ENCODE measurements at regions not wholly inside any gene's neighbourhood (a gene's known extent, or its start where the extent isn't known, plus 50 kb on each side); places are given as distances from the start of the nearest gene placed in this dataset.

- Histone ChIP-seq H3K36me3 (replicated peaks in 1 of 2) (no peaks in the 10 kb centered on the region), H3K4me3 (no peak overlapping the region), H3K4me1 (replicated peaks in 1 of 2) (no peaks in the 10 kb centered on the region), H3K27me3 (no peaks in the 10 kb centered on the region), H3K27ac (no peak overlapping the region), H3K9me3 (replicated peaks in 1 of 3) (no peaks in the 10 kb centered on the region)
- TF ChIP-seq POLR2A (IDR thresholded peaks at IDR 0.05) = no peak
- no peak for TF ChIP-seq CTCF (IDR thresholded peaks at IDR 0.05)
- DNase-seq = no peak
- intact Hi-C loops (cut with DNase I) = no loop called here
These were observed 173.9 kb upstream of the TBL1XR1 start for GRCh38 chr3:177371146-177371545.

- no peak overlapping the region for H3K4me3 ChIP-seq
- 85 to 96% (median 90%) methylated on average over 2 of the region's 2 CpGs for WGBS, 4 donors
- intact Hi-C loops (cut with DNase I) = no loop called here
- H3K27ac ChIP-seq = no peak overlapping the region
- H3K9me3 ChIP-seq (replicated peaks in 1 of 3) = no peaks in the 10 kb centered on the region
- H3K27me3 ChIP-seq = no peaks in the 10 kb centered on the region
- no peaks in the 10 kb centered on the region for H3K4me1 ChIP-seq (replicated peaks in 1 of 2)
- DNase-seq = no peak
- H3K36me3 ChIP-seq (replicated peaks in 1 of 2) = no peaks in the 10 kb centered on the region
- no peak for TF ChIP-seq CTCF (IDR thresholded peaks at IDR 0.05)
- no peak for TF ChIP-seq POLR2A (IDR thresholded peaks at IDR 0.05)
These were observed 174.6 kb upstream of the TBL1XR1 start for GRCh38 chr3:177371888-177372287.

DNA sequence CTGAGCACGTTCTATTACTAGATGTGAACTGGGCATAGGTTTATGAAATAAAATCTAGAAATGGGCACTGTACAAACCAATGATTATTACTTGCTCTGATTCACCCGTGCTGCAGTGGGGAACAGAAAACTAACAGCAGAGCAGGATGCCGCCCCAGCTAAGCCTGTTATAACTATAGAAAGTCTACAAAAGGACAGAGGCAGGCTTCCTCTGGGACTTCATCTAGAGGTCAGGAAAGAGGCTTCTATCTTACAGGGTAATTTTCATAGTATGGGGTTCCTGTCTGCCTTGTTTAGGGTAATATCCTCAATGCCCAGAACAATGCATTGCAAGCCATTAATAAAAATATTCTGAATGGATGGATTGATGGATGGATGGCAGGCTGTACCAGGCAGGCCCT, 177.0 kb upstream of the TBL1XR1 start:
- no peak for TF ChIP-seq POLR2A (IDR thresholded peaks at IDR 0.05)
- no peak for DNase-seq
- H3K9me3 ChIP-seq (replicated peaks in 1 of 3) = no peaks in the 10 kb centered on the region
- no peaks in the 10 kb centered on the region for H3K27me3 ChIP-seq
- no peak overlapping the region for H3K4me3 ChIP-seq
- 85 to 97% (median 88%) methylated on average over 3 of the region's 3 CpGs for WGBS, 4 donors
- intact Hi-C loops (cut with DNase I) = no loop called here
- no peaks in the 10 kb centered on the region for H3K4me1 ChIP-seq (replicated peaks in 1 of 2)
- no peak overlapping the region for H3K27ac ChIP-seq
- no peaks in the 10 kb centered on the region for H3K36me3 ChIP-seq (replicated peaks in 1 of 2)

GRCh38 chr3:177375316-177375715, 178.0 kb upstream of the TBL1XR1 start:
- intact Hi-C loops (cut with DNase I) = no loop called here
- TF ChIP-seq CTCF (IDR thresholded peaks at IDR 0.05) = no peak
- no peak for TF ChIP-seq POLR2A (IDR thresholded peaks at IDR 0.05)

GRCh38 chr3:177377166-177377565, 179.9 kb upstream of the TBL1XR1 start:
- TF ChIP-seq POLR2A (IDR thresholded peaks at IDR 0.05) (no peak), CTCF (IDR thresholded peaks at IDR 0.05) (no peak)
- DNase-seq = no peak
- no peak overlapping the region for H3K4me3 ChIP-seq
- WGBS, 4 donors = 85 to 96% (median 94%) methylated on average over 8 to 9 of the region's 9 CpGs
- no peak overlapping the region for H3K27ac ChIP-seq
- intact Hi-C loops (cut with DNase I) = no loop called here
- no peaks in the 10 kb centered on the region for H3K36me3 ChIP-seq (replicated peaks in 1 of 2)
- no peaks in the 10 kb centered on the region for H3K27me3 ChIP-seq
- no peaks in the 10 kb centered on the region for H3K4me1 ChIP-seq (replicated peaks in 1 of 2)
- H3K9me3 ChIP-seq (replicated peaks in 1 of 3) = no peaks in the 10 kb centered on the region

More at GRCh38 chr3:177375316-177375715, 178.0 kb upstream of the TBL1XR1 start:
- no peak overlapping the region for H3K27ac ChIP-seq
- H3K9me3 ChIP-seq (replicated peaks in 1 of 3) = no peaks in the 10 kb centered on the region
- DNase-seq = no peak
- no peak overlapping the region for H3K4me3 ChIP-seq
- no peaks in the 10 kb centered on the region for H3K4me1 ChIP-seq (replicated peaks in 1 of 2)
- no peaks in the 10 kb centered on the region for H3K27me3 ChIP-seq
- no peaks in the 10 kb centered on the region for H3K36me3 ChIP-seq (replicated peaks in 1 of 2)
- 83 to 94% (median 90%) methylated on average over 3 of the region's 3 CpGs for WGBS, 4 donors

Data from adrenal gland (tissue), 9 donors.